Mucosa of gallbladder (tissue), 1 donor: ENCODE measurements at regions not wholly inside any gene's neighbourhood (a gene's known extent, or its start where the extent isn't known, plus 50 kb on each side); places are given as distances from the start of the nearest gene placed in this dataset.
"Not testable (repeated sequence)": the region's sequence is repeated elsewhere in the genome, so short reads cannot be mapped to it uniquely, and the experiment has no call there.

Experiments used
- DNase-seq: peaks from one replicate; pipeline ENCODE4 v3.0.0-alpha.2; 2020; ENCODE audit warnings: low spot score
- donor health status: DM: no; HTN: no; CAD: no.

DNA sequence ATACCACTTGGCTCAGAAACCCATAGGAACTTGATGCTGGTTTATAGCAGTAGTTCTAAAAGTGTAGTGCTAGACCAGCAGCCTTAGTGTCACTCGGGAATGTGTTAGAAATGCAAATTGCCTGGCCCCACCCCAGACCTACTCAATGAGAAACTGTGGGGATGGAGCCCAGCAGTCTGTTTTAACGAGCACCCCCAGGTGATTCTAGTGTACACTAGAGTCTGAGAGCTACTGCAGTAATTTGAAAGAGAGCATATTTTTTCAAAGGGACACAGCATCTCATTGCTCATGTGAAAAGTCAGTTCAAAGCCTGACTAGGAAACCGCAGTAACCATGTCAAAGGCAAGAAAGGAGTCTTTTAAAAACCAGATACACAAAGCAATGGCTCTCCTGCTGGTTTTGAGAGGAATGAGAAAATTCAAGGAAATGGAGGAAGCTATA, 313.4 kb downstream of the SQOR start:
- DNase-seq, result no peak

- DNase-seq, result no peak
Measured at GRCh38 chr15:45958924-45959323, 324.1 kb downstream of the SQOR start.

- DNase-seq, result no peak
Measured at GRCh38 chr15:45962733-45963132, 327.9 kb downstream of the SQOR start.

GRCh38 chr15:45970542-45970941, 335.7 kb downstream of the SQOR start:
- no peak for DNase-seq

DNA sequence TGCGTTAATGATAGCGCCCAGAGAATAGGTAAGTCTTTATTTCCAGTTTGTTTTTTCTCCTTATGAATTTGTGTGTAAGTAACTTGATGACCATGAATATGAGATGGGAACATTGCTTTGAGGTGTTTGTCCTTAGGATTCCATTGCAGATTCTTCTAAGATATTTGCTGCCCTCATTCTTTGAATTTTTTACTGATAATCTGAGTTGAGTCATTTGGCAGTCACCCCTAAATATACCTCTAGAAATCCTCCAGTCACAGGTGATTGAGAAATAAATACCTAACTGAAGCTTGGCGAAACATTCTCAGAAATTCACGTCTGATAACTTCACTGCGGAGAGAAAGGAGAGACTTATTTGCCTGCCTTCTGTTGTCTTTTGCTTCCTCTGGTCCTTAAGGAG, 345.5 kb downstream of the SQOR start:
- no peak for DNase-seq

DNA sequence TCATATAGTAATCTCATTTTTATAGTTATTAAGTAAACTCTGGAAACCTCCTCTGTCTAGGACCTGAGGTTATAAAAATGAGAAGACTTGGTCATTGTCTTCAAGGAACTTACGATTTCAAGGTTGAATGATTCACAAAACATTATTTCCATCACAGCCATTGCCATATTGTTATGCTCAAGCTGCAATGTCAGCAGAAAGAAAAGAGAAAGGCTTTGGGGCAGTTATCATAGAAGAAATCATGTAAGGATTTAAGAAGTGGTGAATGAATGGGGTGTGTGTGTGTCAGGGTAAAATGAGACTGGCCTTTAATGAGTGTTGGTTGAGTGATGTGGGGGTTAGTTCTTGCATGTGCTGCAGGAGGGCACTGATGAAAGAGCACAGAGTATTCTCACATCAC, 346.8 kb downstream of the SQOR start:
- no peak for DNase-seq

GRCh38 chr15:45991863-45992262, 357.0 kb downstream of the SQOR start:
- no peak for DNase-seq

DNA sequence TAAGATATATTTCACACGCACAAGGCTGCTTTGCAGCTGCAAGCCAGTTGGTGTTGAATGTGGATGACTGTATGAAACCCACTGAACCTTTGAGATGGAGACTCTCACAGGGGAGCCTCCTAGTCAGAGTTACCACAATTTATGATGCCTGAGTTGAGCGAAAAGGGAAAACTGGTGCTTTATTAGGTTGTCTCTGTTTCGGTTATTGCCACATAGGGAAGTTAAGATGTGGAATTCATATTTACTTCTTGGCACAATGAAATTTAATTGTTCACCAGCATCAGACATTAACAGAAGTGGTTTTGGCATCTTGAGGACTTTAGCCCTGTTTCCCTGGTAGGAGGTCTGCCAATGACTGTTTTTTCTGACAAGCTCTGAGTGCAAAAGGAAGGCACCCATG, 358.2 kb downstream of the SQOR start:
- no peak for DNase-seq

DNA sequence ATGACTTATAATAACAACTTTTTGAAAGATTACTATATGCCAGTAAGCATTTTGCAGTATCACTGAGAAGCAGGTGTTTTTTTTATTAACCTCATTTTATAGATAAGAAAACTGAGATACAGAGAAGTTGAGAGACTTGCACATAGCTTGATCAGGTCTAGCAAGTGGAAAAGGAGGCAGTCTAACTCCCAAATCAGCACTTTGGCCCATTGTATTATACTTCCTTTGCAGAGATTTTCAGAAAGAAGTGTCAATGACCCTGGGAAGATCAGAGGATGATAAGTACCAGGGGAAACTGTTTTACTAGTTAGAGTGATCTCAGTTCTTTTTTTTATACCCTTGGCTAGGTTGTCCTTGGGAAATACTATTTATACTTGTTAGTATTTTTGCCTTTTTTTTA, 358.7 kb downstream of the SQOR start:
- DNase-seq, result no peak

DNA sequence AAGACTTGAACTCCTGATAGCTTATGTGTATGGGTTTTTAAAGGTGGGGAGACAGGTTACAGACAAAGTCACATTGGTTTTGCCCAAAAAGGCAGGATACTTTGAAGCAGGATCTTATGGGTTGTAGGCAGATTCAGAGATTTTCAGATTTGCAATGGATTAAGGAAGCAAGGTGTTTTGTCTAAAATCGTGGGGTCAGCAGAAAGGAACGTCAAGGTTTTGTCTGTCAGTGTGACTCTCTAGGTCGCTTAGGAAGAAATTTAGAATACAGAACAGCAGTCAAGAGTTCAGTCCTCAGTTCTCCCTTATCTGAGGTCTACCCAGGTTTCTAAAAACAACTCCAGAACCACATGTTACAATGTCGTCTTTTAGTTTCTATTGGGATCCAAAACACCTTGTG, 361.0 kb downstream of the SQOR start:
- no peak for DNase-seq

GRCh38 chr15:46014532-46014931, 379.7 kb downstream of the SQOR start:
- no peak for DNase-seq

DNA sequence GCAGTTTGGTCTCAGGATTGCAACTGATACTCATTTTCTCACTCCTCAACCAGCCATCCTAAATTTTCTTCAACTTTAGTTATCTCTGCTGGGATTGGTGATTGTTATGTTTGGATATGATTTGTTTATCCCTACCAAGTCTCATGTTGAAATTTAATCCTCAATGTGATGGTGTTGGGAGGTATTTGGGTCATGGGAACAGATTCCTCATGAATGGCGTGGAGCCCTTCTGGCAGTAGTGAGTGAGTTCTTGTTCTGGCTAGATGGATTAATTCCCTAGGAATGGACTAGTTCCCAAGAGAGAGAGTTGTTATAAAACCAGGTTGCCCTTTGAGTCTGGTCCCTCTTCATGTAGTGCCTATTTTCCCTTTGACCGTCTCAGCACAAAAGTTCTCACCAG, 399.9 kb downstream of the SQOR start:
- DNase-seq, result no peak

DNA sequence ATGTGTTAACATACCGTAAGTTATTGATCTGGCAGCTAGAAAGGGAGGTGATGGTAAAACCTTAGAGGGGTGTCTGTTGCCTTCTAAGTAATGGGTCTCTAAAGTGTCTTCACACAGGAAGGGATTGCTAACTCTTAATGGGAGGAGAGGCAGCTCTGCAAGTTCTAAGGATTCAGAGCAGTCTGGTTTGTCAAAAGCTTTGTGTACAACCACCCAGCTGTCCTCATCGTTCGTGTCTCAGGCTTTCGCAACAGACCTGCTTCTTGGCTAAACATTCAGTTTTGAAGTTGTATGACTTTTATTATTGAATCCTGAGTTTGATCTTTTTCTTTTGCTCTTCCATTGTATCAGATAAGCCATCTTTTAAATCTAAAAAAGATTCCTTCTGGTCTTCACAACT, 404.9 kb downstream of the SQOR start:
- DNase-seq, result no peak

DNA sequence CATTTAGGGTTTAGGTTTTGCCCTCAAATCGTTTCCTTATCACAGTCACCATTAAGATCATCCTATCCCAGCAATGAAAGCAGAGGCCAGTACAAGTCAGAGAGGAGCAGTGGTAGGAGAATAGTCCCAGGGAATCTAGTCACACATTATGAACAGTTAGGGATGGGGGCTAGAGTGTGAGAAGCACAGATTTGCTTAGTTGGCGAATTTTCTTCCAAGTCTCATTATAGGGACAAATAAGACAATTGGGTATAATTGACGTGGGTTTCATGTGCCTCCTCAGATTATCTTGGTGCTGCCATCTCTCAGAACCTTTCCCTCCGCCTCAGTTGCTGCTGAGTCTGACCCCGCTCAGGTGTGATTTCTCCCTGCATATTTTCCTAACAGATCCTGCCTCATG, 407.1 kb downstream of the SQOR start:
- DNase-seq, result no peak

- no peak for DNase-seq
Measured at GRCh38 chr15:46059921-46060594, 425.2 kb downstream of the SQOR start.

GRCh38 chr15:46061002-46061401, 426.2 kb downstream of the SQOR start:
- no peak for DNase-seq

GRCh38 chr15:46077220-46077619, 442.4 kb downstream of the SQOR start:
- DNase-seq, result no peak

- DNase-seq, result no peak
Measured at GRCh38 chr15:46079046-46079445, 444.2 kb downstream of the SQOR start.

DNA sequence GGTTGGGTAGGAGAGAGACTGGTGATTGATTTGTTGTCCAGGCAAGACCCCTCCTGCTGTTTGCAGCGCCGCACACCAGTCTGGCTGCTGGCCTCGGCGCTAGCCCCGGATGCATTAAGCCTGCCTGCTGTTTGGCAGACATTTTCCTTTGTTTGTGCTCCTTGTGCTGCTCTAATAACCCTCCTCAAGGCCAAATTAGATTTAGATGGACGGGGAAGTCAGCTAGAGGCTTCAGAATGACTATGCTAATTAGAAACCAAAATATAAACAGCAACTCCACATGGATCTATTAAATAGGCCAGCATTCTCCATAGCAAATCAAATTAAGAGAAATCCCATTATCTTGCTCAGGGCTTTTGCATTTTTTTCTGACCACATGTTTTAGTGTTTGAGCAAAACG, 445.2 kb downstream of the SQOR start:
- DNase-seq, result no peak

DNA sequence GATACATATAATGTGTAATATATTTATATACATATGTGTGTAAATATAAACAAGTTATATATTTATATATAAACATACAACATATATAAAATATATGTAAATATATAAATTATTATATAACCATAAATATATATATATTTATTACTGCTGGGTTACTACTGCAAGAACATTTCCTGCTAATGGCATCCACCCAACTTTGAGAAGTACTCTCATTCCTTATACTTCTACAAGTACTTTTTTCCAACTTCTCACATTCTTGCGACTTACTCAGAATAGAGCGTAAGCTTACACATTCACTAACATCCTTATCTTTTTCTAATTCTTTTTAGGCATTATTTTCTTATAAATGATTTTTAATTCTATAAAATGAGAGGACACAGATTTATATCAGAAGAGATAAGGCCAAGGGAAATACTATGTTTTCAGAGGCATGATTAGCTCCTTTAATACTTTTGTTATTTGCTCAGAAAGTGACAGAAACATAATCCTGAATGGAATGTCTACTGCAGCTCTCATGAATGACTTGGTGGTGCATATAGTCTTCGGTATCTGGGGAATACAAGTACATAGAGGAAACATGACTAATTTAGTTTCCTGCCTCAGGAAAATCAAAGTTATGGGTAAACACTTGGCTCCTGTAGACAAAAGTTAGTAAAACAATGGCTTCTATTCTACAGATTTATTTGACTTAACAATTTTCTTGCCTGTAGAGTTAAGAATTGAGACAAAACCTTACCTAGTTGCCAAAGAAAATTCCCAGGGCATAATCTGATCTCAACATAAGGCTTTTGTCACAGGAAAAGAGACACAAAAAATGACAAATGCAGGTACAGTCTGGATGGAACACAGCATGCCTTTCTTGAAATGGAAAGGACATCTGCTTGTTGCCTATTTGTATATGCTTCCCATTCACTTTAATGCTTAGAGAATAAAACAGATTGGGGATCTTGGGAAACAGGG, 453.9 kb downstream of the SQOR start:
- no peak for DNase-seq

DNA sequence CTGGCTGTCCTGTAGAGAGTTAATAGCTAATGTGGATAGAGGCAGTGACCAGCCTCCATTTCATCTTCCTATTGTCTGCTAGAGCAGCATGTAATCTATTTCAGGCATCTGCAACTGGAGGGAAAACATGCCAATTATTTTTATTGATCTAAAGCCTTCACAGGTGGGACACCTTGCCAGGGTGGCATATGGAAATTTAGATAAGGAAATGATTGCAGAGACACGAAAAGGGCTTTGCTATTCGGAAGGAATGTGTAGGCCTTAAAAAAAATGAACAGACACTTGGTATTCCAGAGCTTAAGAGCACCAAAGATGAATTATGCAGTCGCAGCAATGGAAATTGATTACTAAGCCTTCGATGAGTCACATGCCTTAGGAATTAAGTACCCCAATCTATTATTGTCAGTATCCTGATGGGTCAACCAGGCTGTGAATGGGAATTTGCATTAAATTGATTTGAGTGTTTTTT, 454.7 kb downstream of the SQOR start:
- no peak for DNase-seq

- DNase-seq, result no peak
Measured at GRCh38 chr15:46091860-46092450, 457.1 kb downstream of the SQOR start.

GRCh38 chr15:46098006-46098405, 463.2 kb downstream of the SQOR start:
- DNase-seq, result not testable (repeated sequence)
